ENCODE measurements at regions not wholly inside any gene's neighbourhood (a gene's known extent, or its start where the extent isn't known, plus 50 kb on each side); places are given as distances from the start of the nearest gene placed in this dataset.

- TF ChIP-seq, protein P1, sequence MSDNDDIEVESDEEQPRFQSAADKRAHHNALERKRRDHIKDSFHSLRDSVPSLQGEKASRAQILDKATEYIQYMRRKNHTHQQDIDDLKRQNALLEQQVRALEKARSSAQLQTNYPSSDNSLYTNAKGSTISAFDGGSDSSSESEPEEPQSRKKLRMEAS (IDR thresholded peaks at IDR 0.05) = no peak
- TF ChIP-seq EP300 (IDR thresholded peaks at IDR 0.05; ENCODE audit: borderline replicate concordance) (no peak), CEBPB (IDR thresholded peaks at IDR 0.05) (no peak), CREB1 (IDR thresholded peaks at IDR 0.05; ENCODE audit: low read depth) (no peak)
- TF ChIP-seq, protein P2, sequence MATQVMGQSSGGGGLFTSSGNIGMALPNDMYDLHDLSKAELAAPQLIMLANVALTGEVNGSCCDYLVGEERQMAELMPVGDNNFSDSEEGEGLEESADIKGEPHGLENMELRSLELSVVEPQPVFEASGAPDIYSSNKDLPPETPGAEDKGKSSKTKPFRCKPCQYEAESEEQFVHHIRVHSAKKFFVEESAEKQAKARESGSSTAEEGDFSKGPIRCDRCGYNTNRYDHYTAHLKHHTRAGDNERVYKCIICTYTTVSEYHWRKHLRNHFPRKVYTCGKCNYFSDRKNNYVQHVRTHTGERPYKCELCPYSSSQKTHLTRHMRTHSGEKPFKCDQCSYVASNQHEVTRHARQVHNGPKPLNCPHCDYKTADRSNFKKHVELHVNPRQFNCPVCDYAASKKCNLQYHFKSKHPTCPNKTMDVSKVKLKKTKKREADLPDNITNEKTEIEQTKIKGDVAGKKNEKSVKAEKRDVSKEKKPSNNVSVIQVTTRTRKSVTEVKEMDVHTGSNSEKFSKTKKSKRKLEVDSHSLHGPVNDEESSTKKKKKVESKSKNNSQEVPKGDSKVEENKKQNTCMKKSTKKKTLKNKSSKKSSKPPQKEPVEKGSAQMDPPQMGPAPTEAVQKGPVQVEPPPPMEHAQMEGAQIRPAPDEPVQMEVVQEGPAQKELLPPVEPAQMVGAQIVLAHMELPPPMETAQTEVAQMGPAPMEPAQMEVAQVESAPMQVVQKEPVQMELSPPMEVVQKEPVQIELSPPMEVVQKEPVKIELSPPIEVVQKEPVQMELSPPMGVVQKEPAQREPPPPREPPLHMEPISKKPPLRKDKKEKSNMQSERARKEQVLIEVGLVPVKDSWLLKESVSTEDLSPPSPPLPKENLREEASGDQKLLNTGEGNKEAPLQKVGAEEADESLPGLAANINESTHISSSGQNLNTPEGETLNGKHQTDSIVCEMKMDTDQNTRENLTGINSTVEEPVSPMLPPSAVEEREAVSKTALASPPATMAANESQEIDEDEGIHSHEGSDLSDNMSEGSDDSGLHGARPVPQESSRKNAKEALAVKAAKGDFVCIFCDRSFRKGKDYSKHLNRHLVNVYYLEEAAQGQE (IDR thresholded peaks at IDR 0.05; ENCODE audit: low read depth) = no peak
Measured at GRCh38 chr4:111031596-111031995, 408.7 kb upstream of the PITX2 start.

All from Ishikawa (cell line).